CD4-positive, alpha-beta T cell treated with Interleukin-4 for 1 hour (primary cell): ENCODE measurements at regions not wholly inside any gene's neighbourhood (a gene's known extent, or its start where the extent isn't known, plus 50 kb on each side); places are given as distances from the start of the nearest gene placed in this dataset.
A peak's percentile ranks its signal among the peaks of the same experiment; 100 is the strongest.

ENCODE experiments used
- DNase-seq, 2 donors: peaks; one replicate each; pipeline ENCODE4 v3.0.0-alpha.2; 2020 to 2022

DNA sequence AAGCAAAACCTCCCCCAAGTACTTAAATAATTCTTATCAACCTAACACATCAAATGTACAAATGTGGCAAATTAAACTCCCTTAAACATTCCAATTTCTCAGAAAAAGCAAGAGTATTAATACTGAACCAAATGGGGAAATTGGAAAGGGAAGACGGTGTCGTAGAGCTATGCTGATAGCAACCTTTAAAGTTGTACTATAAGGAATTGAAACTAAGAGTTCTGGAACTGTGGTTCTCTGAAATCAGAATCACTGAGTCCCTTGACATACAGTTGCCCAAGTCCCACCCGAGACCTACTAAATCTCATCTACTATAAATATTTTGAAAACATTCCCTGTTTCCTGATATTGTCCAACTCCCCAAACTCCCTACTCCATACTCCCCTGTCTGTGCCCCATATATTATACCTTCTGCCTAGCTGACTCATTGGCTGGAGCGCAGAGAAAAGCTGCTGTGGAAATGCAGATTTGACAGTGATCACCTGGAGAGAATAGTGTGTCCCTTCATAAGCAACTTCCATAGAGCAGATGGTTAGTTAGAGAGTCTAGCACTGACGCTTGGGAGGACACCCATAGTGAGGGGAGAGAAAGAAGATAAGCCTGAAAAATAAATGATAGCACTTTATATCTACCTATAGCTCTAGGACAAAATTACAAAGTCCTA, 51.4 kb upstream of the ITM2B start:
- no peak for DNase-seq

DNA sequence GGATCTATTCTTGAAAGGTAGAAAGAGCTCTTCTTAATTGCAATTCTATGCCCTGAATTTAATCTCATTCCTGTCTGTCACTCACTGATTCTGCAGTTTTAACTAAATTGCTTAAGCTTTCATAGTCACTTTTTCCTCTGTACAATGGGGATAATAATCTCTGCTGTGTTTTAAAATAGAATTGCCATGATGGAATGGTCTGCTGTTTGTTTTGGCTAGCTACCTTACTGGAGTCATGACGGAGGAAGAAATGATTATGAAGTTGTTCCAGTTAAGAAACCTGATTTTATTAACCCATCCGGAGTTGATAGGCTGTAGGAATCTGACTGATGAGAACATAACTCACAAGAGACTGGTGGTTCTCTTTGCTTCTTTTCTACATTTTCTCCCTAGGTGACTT, 54.9 kb upstream of the ITM2B start:
- no peak for DNase-seq

DNA sequence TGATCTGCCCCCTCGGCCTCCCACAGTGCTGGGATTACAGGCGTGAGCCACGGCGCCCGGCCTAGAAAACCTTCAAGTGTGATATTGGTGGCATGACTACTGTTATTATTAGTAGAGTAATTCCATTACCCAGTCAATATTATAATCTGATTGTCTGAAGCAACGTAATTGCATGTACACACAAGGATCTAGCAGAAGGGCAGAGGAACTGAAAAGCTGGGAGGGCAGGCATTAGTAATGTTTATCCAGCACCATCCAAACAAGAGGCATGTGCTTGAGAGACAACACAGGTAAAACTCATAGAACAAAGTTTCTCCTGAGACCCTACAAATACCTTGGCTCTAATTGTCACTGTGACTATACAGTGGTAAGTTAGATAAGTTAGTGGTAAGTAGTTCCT, 56.2 kb upstream of the ITM2B start:
- no peak for DNase-seq

DNA sequence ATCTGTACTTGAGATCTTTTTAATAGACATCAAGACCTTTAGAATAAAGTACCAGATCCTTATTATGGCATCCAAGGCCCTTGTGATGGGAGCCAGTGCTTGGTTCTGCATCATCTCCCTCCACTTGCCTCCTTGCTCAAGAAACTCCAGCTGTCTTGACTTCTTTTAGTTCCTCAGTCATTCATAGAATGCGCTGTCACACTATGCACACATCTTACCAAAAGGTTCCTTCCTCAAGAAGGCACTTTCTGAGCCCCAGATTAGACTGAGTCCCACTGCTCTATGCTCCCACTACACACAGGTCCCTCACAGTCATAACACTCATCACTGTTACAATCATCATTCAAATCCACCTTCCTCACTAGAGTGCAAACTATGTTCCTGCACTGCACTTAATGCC, 57.8 kb upstream of the ITM2B start:
- DNase-seq = no peak

DNA sequence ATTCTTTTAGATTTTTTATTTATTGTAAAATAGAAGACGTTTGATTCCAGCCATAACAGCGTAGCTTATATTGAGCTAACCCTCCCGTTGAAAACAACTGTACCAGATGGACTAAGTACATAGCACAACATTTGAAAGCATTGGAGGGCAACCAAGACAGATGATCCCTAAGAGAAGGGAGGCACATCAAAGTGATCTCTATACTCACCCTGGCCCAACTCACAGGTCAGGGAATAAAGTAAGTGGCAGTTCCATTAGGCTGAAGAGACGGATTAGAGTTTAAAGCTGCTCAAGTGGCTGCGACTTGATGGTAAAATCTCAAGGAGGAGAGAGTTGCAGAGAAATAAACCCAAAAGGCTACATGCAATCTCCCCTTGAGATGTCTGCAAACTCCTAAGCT, 65.1 kb upstream of the ITM2B start:
- DNase-seq = no peak

DNA sequence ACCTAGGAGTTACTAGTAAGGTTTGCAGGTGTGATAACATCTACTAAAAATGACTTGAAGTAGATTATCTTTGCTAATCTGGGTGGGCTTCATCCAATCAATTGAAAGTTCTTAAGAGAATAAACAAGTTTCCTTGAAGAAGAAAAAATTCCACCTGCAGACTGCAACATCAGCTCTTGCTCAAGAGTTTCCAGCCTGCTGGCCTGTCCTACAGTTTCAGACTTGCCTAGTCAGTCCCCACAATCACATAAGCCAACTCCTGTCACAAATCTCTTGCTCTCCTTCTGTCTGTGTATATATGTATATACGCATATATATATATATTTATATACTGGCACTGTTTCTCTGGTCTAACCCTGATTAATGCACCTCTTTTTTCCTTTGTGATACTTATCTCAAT, 67.3 kb upstream of the ITM2B start:
- no peak for DNase-seq

DNA sequence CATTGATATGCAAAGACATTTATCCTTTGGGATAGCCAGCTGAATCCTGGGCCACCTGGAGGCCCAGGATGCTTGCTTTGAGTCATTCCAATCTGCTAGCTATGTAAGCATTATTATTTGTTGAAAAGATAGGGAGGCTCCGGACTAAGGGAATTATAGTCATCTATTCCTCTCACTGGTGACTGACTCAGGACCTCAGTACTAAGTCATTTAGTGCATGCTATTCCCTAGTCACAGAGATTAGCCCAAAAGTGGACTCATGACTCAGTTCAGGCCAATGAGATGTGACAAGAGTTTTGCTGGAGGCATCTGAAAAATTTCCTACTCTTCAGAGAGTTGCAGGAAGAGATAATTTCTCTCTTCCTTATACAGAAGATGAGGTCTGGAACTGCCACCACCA, 67.9 kb upstream of the ITM2B start:
- no peak for DNase-seq

DNA sequence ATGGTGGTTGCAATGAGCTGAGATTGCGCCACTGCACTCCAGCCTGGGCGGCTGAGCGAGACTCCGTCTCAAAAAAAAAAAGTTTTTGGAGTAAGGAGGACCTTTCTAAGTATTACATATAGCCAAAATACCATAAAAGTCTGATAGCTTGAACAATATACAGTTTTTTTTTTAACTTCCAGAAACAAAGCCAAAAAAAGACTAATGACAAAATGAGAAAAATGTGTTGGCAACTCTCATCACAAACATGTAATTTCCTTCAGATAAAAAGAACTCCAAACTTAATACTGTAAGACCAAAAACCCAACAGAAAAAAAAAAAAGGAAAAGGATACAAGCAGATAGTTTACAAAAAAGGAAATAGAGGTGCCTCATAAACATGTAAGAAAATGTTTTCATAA, 68.2 kb upstream of the MED4 start:
- DNase-seq = no peak

DNA sequence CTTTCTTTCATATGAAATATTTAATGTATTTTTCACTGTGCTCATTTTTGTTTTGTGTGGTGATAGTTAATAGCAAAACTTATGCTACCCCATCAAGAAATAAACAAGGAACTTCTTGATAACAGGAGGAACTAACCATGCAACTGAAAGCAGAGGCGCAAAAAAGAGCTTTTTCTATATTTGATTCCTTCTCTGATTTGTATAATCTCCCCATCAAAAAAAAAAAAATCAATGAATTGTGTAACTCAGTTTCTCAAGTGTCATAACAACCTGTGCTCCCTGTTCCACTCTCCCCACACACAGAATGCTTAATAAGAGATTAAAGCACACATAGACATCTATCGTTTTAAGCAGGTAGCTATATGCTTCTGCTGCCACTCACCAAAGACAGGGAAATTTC, 67.3 kb upstream of the MED4 start:
- no peak for DNase-seq

DNA sequence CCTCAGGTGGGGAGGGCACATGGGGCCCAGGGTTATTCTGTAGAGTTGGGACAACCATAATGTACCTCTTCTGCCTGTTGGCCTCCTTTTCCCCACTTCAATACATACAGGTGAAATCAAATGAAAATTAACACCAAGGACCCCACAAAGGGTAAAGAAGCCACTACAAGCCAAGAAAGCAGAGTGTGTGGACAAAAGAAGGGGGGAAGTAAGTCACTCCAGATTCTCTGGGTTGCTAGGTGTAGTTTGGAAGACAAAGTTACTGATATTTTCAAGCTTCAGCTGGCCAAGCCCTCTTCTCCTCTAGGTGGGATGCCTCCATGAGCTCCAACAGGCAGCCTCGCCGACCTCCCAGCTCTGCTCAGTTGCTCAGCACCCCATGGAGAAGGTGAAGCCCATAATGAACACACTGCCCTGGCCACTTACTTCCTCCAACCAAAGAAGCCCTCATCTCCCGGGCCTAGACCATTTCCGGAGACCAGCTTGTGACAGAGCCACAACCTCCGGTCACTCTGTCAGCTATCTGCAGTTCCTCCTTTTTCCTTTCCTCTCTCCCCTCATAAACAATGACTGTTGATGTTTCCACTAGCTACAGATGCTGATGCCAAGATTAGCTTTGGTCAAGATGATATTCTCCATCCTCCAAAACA, 66.8 kb upstream of the MED4 start:
- DNase-seq = peak in 1 of 2 donors; percentile 74

DNA sequence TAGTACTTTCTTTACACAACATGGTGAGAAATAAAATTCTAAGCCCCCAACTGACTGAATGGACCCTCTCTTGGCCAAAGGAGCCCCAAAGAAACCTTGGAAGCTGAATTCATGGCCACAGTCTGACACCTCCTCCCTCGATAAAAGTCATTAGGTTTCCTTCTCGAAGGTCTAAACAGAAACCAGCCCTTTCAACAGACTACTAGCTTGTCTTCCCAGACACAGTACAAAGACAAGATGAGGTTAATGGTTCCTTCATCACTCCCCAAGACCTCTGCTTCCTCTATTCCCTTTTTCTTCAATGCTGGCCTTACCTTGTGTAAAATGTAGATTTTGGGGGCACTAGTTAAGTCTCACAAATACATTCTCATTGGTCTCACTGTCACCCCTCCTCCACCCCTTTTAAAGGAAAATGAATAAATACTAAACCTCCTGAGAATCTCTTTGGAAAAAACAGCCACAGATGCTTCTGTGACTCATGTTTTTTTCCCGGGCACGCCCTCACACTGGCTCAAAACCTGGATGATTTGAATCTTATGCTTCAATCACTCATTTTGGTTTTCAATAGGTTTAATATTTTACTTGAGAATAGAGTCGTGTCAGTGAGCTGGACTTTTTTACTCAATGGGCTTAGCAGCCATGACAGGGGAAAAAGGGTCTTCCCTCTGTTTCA, 65.8 kb upstream of the MED4 start:
- DNase-seq = no peak

DNA sequence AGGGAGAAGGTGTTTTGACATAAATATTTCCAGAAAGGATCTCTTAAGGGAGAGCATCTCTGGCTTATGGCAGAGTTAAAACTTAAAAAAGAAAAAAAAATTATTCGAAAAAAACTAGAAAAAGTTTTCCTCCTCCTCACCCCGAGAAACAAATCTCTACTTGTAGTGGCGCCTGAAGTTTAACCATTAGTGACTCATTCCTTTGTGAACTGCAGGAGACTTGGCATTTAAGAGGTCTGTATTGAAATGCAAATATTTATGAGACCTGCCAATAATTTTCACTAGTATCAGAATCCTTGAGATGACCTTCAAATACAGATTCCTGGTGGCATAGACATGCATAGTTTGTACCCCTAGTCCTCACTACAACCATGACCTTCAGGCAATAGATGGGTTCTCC, 64.9 kb upstream of the MED4 start:
- DNase-seq = no peak

DNA sequence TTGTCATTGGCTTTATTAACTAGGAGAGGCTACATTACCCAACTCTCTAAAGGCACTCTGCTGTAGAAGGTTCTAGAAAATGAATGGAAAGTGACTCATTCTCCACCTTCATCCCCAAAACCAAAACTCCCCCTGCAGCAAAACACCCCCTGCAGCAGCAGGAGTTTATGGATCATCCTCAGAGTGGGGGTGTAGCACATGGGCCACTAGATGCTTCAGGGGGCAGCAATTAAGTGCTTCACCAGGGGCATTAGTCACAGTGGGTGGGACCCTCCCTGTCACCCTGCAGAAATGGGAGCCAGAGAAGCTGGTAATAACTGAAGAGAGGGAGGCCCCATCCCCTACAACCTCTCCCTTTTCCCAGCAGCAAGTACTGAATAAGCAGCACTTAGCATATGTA, 64.5 kb upstream of the MED4 start:
- no peak for DNase-seq

DNA sequence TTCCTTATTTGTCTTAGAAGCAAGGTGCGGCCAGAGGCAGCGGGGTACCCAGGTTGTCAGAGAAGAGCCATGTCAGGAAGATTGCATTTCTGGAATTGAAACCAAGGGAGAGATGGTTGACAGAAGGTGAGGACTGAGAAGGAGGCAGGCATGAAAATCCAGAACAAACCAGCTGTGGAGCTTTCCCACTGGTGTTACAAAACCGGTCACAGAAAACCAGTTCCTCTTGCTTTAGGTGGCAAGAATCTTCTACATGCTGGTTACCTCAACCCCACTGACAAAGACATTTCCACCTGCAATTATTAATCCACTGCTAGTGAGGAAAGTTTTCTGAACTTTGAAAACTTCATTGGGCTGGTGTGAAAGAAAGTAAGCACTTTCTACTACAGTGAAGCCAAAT, 64.0 kb upstream of the MED4 start:
- DNase-seq = no peak

DNA sequence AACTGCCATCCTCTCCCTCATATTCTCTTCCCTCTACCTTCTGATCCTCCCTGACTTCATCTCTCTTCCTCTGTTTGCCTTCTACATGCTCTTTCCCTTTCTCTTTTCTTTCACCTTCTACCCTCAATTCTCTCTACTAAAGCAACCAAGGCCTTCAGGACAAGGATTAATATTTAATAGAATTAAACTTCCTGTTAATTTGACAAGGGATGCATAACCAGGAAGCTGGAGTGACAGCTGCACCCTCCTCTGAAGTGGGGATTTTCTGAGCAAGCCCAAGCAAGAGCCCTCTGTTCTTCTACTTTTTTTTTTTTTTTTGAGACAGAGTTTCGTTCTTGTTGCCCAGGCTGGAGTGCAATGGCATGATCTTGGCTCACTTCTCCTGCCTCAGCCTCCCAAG, 63.4 kb upstream of the MED4 start:
- peak in 1 of 2 donors; percentile 27 for DNase-seq

DNA sequence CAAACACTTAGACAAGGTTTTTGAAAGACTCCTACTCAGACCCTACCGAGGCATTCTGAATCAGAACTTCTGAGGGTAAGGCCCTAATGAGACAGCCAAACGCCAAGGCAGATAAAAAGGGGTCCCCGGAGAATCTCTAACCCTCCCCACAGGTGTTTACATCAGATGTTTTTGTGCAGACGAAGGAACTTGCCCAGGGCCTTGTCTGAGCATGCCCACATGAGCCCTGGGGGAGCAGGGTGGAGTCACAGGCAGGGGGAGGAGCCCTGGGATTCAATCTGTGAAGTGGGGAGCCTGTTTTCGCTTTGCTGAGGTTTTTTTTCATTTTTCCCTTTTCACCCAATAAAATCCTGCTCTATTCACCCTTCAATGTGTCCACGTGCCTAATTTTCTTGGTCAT, 61.6 kb upstream of the MED4 start:
- DNase-seq = peak; percentile 84 to 87

DNA sequence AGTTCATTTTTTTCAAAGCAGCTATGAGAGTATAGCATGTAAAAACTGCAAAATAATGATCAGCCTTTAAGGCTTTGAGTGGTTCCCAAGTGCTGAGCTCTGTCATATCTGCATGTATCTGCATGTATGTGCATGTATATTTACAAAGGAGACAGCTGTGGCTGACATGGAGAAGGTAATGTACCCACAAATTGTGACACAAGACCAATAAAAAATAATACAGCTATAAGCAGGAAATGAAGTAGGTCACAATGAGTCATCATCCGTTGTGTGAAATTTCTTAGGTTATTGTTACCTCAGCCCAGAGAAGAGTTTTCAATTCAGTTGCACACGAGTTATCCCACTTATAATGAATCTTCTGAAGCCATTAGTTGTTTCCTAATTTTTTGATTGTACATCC, 60.9 kb upstream of the MED4 start:
- DNase-seq = peak; percentile 39 to 86

DNA sequence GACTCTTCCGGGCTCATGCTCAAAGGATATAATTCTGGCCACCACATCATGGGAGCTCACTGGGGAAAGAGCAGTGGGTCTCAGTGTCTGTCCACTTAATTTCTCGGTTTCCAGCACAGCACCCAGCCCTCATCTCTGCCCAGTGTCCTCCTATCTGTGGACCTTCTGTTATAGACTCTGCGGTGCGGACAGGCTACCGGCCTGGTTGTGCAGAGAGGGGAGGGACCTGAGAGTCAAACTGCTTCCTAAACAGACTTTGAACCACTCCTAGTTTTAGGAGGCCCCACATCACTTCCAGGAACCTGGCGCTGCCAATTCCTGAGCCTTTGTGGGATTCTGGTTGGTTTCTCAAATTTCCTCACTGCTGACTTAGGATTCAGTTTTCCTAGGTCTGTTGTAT, 59.8 kb upstream of the MED4 start:
- DNase-seq = no peak

DNA sequence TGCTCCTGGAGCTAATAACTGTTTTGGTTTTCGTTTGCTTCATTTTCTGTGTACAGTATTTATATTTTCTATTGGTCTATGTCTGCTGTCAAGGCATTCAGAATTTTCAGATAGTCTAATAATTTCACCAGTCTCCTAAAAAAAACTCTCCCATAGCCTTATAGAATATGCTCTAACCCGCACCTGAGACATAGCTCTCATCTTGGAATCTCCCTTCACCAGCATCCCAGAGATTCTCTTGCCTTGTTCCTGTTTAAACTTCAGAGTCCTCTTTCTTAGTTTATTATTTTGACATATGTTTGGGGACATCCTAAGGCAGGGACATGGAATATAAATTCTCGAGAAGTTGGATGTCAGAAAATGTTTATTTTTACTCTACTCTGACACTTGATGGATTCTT, 58.3 kb upstream of the MED4 start:
- no peak for DNase-seq

DNA sequence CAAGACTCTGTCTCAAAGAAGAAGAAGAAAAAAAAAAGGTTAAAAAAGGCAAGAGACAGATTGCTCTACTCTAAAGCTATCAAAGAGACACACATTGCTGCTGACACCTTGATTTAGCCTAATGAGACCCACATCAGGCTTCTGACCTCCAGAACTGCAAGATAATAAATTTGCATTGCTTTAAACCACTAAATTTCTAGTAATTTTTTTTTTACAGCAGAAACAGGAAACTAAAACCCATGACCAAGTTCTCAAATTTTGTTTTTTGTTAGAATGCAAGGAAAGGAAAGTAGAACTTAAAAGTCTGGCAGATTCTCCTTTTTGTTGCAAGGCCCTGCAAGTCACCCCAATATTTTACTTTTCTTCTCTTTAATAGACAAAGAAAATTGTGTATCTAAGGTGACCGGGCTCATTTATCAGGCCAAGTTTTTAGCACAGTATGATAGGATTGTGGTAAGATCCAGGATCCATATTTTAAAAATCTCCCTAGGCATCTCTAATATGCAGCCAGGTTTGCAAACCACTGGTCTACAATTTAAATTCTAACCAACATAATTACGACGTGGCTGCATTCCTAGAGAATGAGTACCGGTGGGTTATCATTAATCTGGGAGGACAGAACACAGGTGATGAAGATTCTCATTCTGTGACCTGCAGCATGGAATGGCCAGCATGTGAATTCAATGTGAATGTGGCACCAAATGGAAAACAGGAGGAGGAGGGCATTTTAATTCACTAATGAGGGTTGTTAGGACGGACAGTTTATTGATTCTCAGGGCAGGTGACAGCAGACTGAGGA, 56.7 kb upstream of the MED4 start:
- DNase-seq = peak in 1 of 2 donors; percentile 38

DNA sequence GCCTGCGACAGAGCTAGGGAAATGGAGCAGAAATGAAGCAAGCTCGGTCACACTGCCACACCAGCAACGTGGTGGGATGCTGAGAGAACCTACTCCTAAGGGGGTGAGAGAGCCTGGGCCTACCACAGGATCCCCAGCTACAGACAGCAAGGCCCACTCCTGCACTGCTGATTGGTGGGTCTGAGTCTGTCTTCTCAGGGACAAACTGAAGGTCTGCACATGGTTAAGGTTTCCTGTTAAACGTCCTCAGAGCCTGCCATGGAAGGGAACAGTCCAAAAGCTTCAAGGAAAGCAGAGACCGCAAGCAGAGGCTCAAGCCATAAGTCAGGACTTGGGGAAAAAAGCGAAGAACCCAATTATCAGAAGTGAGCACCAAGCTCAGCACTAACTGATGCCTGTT, 53.5 kb upstream of the MED4 start:
- DNase-seq = no peak

DNA sequence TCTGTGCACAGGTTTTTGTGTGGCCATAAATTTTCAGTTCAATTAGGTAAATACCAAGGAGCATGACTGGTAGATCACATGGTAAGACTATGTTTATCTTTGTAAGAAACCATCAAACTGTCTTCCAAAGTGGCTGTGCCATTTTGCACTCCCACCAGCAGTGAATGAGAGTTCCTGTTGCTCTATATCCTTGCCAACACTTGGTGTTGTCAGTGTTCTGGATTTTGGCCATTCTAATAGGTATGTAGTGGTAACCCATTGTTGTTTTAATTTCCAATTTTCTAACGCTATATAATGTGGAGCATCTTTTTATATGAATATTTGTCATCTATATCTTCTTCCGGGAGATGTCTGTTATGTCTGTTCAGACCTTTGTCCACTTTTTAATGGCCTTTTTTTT, 51.7 kb upstream of the MED4 start:
- DNase-seq = no peak

DNA sequence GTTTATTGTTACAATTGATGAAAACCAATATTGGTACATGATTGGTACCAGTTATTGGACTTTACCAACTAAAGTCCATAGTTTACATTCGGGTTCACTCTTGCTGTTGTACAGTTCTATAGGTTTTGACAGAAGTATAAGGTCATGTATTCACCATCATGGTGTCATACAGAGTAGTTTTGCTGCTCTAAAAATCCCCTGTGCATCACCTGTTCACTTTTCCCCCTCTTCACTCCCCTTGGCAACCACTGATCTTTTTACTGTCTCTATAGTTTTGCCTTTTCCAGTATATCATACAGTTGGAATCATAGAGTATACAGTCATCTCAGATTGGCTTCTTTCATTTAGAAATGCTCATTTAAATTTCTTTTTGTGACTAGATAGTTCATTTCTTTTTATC, 51.2 kb upstream of the MED4 start:
- no peak for DNase-seq
